ENCODE measurements at regions not wholly inside any gene's neighbourhood (a gene's known extent, or its start where the extent isn't known, plus 50 kb on each side); places are given as distances from the start of the nearest gene placed in this dataset.

- Histone ChIP-seq H4K91ac (ENCODE audit: insufficient read depth, low read depth, low read length) (no peak overlapping the region), H3K4me1 (ENCODE audit: control insufficient read depth, insufficient read depth, low read length) (no peaks in the 10 kb centered on the region), H4K5ac (ENCODE audit: low read depth, low read length) (no peak overlapping the region), H2BK15ac (ENCODE audit: low read depth, low read length) (no peak overlapping the region), H3K4ac (ENCODE audit: low read depth, low read length) (no peak overlapping the region), H3K56ac (ENCODE audit: extremely low read depth, insufficient read depth, low read length) (no peak overlapping the region), H3K27me3 (ENCODE audit: control insufficient read depth, insufficient read depth, low read length) (no peaks in the 10 kb centered on the region), H4K20me1 (ENCODE audit: insufficient read depth, low read length) (no peaks in the 10 kb centered on the region), H2BK20ac (ENCODE audit: low read depth, low read length) (no peak overlapping the region), H3K4me3 (ENCODE audit: insufficient read depth, low read depth, low read length) (no peak overlapping the region), H3K9me1 (ENCODE audit: insufficient read depth, low read length) (no peaks in the 10 kb centered on the region), H2AK9ac (replicated peaks; ENCODE audit: low read depth, low read length, poor library complexity) (no peak overlapping the region), H3K18ac (ENCODE audit: low read depth, low read length) (no peak overlapping the region), H2BK5ac (ENCODE audit: low read depth, low read length, poor library complexity, severe bottlenecking) (no peak overlapping the region), H2BK120ac (ENCODE audit: low read depth, low read length) (no peak overlapping the region), H3K14ac (replicated peaks; ENCODE audit: low read depth, low read length) (no peak overlapping the region), H3K79me1 (ENCODE audit: low read depth in 1 of 2, low read length in 2 of 2) (no peaks in the 10 kb centered on the region), H3K9me3 (ENCODE audit: control insufficient read depth, insufficient read depth, low read length) (peaks cover 3% of the 10 kb centered on the region), H3K36me3 (ENCODE audit: control insufficient read depth, insufficient read depth, low read length) (no peaks in the 10 kb centered on the region), H3K27ac (ENCODE audit: insufficient read depth, low read length) (no peak overlapping the region), H3K4me2 (ENCODE audit: low read depth, low read length) (no peak overlapping the region), H2AK5ac (ENCODE audit: low read depth, low read length) (no peak overlapping the region), H3K9ac (ENCODE audit: low read depth, low read length) (no peak overlapping the region), H3K23ac (ENCODE audit: low read depth, low read length) (no peak overlapping the region), H4K8ac (ENCODE audit: low read depth in 2 of 2, low read length in 2 of 2) (no peak overlapping the region), H2AFZ (replicated peaks; ENCODE audit: low read length, poor library complexity) (no peak overlapping the region)
- in situ Hi-C loops (cut with MboI; ENCODE audit: low sequenced_read_pairs) = no loop called here
- intact Hi-C loops (cut with micrococcal nuclease) = no loop called here
- no CpG with 5 or more reads among the region's 3 CpGs for WGBS, 2 experiments (ENCODE audit: extremely low coverage in 2 of 2, insufficient read length in 1 of 2)
- TF ChIP-seq MAFK (IDR thresholded peaks at IDR 0.05; ENCODE audit: low read depth, low read length) = no peak
- TF ChIP-seq USF2 (IDR thresholded peaks at IDR 0.05; ENCODE audit: low read depth, low read length) = no peak
- TF ChIP-seq CTCF (conservative IDR thresholded peaks at IDR 0.05; ENCODE audit: low read depth, low read length) = no peak
- no peak for TF ChIP-seq FOS (IDR thresholded peaks at IDR 0.05; ENCODE audit: low read depth, low read length)
- TF ChIP-seq MAZ (IDR thresholded peaks at IDR 0.05; ENCODE audit: borderline replicate concordance, low read depth, low read length) = no peak
- no peak for TF ChIP-seq SMC3 (IDR thresholded peaks at IDR 0.05; ENCODE audit: low read depth, low read length)
- TF ChIP-seq CEBPB (IDR thresholded peaks at IDR 0.05; ENCODE audit: low read depth, low read length) = no peak
- TF ChIP-seq CHD1 (IDR thresholded peaks at IDR 0.05; ENCODE audit: low read depth, low read length) = no peak
- TF ChIP-seq ELK1 (IDR thresholded peaks at IDR 0.05; ENCODE audit: borderline replicate concordance, low read depth, low read length) = no peak
- no peak for TF ChIP-seq RCOR1 (IDR thresholded peaks at IDR 0.05; ENCODE audit: insufficient replicate concordance, low read length)
- TF ChIP-seq BHLHE40 (IDR thresholded peaks at IDR 0.05; ENCODE audit: low read depth, low read length) = no peak
- TF ChIP-seq RFX5 (IDR thresholded peaks at IDR 0.05; ENCODE audit: low read depth, low read length) = no peak
- no peak for TF ChIP-seq NFE2L2 (IDR thresholded peaks at IDR 0.05; ENCODE audit: low read depth, low read length)
- no peak for TF ChIP-seq POLR2A (IDR thresholded peaks at IDR 0.05; ENCODE audit: low read depth, low read length)
- no peak for TF ChIP-seq RAD21 (IDR thresholded peaks at IDR 0.05; ENCODE audit: low read length)
- no peak for TF ChIP-seq MXI1 (IDR thresholded peaks at IDR 0.05; ENCODE audit: borderline replicate concordance, low read depth, low read length)
- BruUV-seq (replicated peaks) = no TSS peak
- ATAC-seq (ENCODE audit: low read depth) = no peak
- dilution Hi-C loops (cut with HindIII; ENCODE audit: low sequenced_read_pairs, unreplicated experiment) = no loop called here
- no peak for DNase-seq
- CTCF ChIA-PET = no interaction called here
- POLR2A ChIA-PET (ENCODE audit: unreplicated experiment) = no interaction called here
Observed at GRCh38 chr7:123271231-123271630, 71.5 kb upstream of the SLC13A1 start.
